HCT116 (cell line): ENCODE measurements at regions not wholly inside any gene's neighbourhood (a gene's known extent, or its start where the extent isn't known, plus 50 kb on each side); places are given as distances from the start of the nearest gene placed in this dataset.

ENCODE experiments used
- ATAC-seq: fragments of 200-7000 bp; cut with Tn5 transposase; 2 replicates; pipeline ENCODE4 v1.9.1; 2020; ENCODE audit warnings: mild to moderate bottlenecking, moderate library complexity
- BruUV-seq: library from RNA; stranded (reverse); fragments of 400-500 nt; replicated peaks from 2 replicates; lab custom pipeline; 2021; lab: Mats Ljungman, UMichigan
- CTCF ChIA-PET: fragments of 300-600 bp; sonication (Branson Sonifier 250); formaldehyde crosslinking; loops from one replicate; lab custom pipeline; 2021; ENCODE audit warnings: antibody characterized with exemption; lab: Charles Lee
- POLR2A ChIA-PET: fragments of 300-600, 350-600 bp; sonication (Branson Sonifier 250); formaldehyde crosslinking; loops from one replicate; lab custom pipeline; 2021; ENCODE audit warnings: antibody characterized with exemption; lab: Charles Lee
- RAD21 ChIA-PET, 2 experiments: fragments of 300-600 bp; sonication (Branson Sonifier 250); formaldehyde crosslinking; loops; one replicate each; lab custom pipeline; 2023; ENCODE audit warnings: low total read pairs in 2 of 2; ENCODE audit not compliant: uncharacterized antibody in 2 of 2, unreplicated experiment in 2 of 2, low non-redundant PET in 1 of 2; lab: Charles Lee
- DNase-seq: peaks from one replicate; pipeline ENCODE4 v3.0.0-alpha.2; 2010; ENCODE audit warnings: low read depth, low spot score
- H2AFZ ChIP-seq: fragments of 200-600 bp; shearing (Covaris generic), sonication (generic); 2 replicates; pipeline ENCODE4 v1.6.1; 2017; ENCODE audit warnings: low read depth, mixed run types, mixed read lengths, antibody characterized with exemption, low read length; ENCODE audit not compliant: poor library complexity, severe bottlenecking
- H3K27ac ChIP-seq: 2 replicates; pipeline ENCODE4 v1.5.1; 2012; ENCODE audit warnings: low read depth, low read length
- H3K27me3 ChIP-seq: fragments of 200-600 bp; sonication (generic); 2 replicates; pipeline ENCODE4 v1.6.1; 2016; ENCODE audit warnings: mixed run types, low read length, mixed read lengths; ENCODE audit not compliant: insufficient read depth
- H3K36me3 ChIP-seq, 2 experiments: fragments of 200-500 bp in 1 of 2; fragments of 200-600 bp in 1 of 2; sonication (Bioruptor generic) in 1 of 2; sonication (generic) in 1 of 2; 2 replicates each; pipeline versions ENCODE4 v1.5.1 to v1.6.1; 2014 to 2016; ENCODE audit warnings: low read length in 2 of 2, inconsistent platforms in 1 of 2, mixed read lengths in 1 of 2, mixed run types in 1 of 2; ENCODE audit not compliant: insufficient read depth in 2 of 2, control insufficient read depth in 1 of 2
- H3K4me1 ChIP-seq, 2 experiments: fragments of 200-600 bp in 1 of 2; sonication (generic) in 1 of 2; 2 replicates each; pipeline versions ENCODE4 v1.5.1 to v1.6.1; 2012 to 2017; ENCODE audit warnings: low read length in 2 of 2, inconsistent platforms in 1 of 2, mild to moderate bottlenecking in 1 of 2, mixed read lengths in 1 of 2, mixed run types in 1 of 2, moderate library complexity in 1 of 2; ENCODE audit not compliant: insufficient read depth in 2 of 2, control insufficient read depth in 1 of 2
- H3K4me2 ChIP-seq: fragments of 200-600 bp; sonication (generic); 2 replicates; pipeline ENCODE4 v1.6.1; 2017; ENCODE audit warnings: mixed run types, low read length, mixed read lengths
- H3K4me3 ChIP-seq, 2 experiments: fragments of 200-600 bp in 1 of 2; sonication (generic) in 1 of 2; replicated peaks in 1 of 2; 2 replicates each; pipeline ENCODE4 v1.5.1; 2011 to 2016; ENCODE audit warnings: low read length in 2 of 2, control low read depth in 1 of 2, low read depth in 1 of 2, mild to moderate bottlenecking in 1 of 2, mixed read lengths in 1 of 2, mixed run types in 1 of 2
- H3K79me2 ChIP-seq: fragments of 200-600 bp; sonication (generic); 2 replicates; pipeline ENCODE4 v1.6.1; 2017; ENCODE audit warnings: mild to moderate bottlenecking, mixed run types, low read length, moderate library complexity, mixed read lengths; ENCODE audit not compliant: insufficient read depth
- H3K9ac ChIP-seq: fragments of 200-600 bp; sonication (generic); 2 replicates; pipeline ENCODE4 v1.6.1; 2016; ENCODE audit warnings: low read length, mixed read lengths
- H3K9me2 ChIP-seq: fragments of 200-600 bp; sonication (generic), shearing (Covaris generic); 2 replicates; pipeline ENCODE4 v1.6.1; 2017; ENCODE audit warnings: mixed run types, mild to moderate bottlenecking, moderate library complexity; ENCODE audit not compliant: insufficient read depth
- H3K9me3 ChIP-seq, 2 experiments: fragments of 200-500 bp in 1 of 2; fragments of 200-600 bp in 1 of 2; sonication (Bioruptor generic) in 1 of 2; sonication (generic) in 1 of 2; 2 replicates each; pipeline ENCODE4 v1.6.1; 2014 to 2017; ENCODE audit warnings: low read length in 2 of 2, mixed read lengths in 2 of 2, inconsistent platforms in 1 of 2, low read depth in 1 of 2, mild to moderate bottlenecking in 1 of 2, mixed run types in 1 of 2, moderate library complexity in 1 of 2; ENCODE audit not compliant: control insufficient read depth in 1 of 2, insufficient read depth in 1 of 2
- H4K20me1 ChIP-seq: fragments of 200-600 bp; sonication (generic), shearing (Covaris generic); 2 replicates; pipeline ENCODE4 v1.6.1; 2017; ENCODE audit warnings: mixed run types, mild to moderate bottlenecking, moderate library complexity; ENCODE audit not compliant: insufficient read depth
- ATF3 ChIP-seq: IDR thresholded peaks from 2 replicates; pipeline ENCODE4 v1.6.1; 2012
- CEBPB ChIP-seq: IDR thresholded peaks from 2 replicates; pipeline ENCODE4 v1.6.1; 2012; ENCODE audit warnings: low read depth
- CTCF ChIP-seq, 3 experiments: fragments of 200-600 bp in 1 of 3; sonication (generic) in 1 of 3; IDR thresholded peaks in 2 of 3; conservative IDR thresholded peaks in 1 of 3; 2 replicates each; pipeline ENCODE4 v1.5.1; 2012 to 2017; ENCODE audit warnings: low read depth in 2 of 3, low read length in 2 of 3, antibody characterized with exemption in 1 of 3, borderline replicate concordance in 1 of 3, control low read depth in 1 of 3, mild to moderate bottlenecking in 1 of 3, mixed read lengths in 1 of 3, mixed run types in 1 of 3, moderate library complexity in 1 of 3; ENCODE audit not compliant: insufficient read depth in 1 of 3
- FOSL1 ChIP-seq: IDR thresholded peaks from 2 replicates; pipeline ENCODE4 v1.6.1; 2012; ENCODE audit warnings: low read depth
- JUND ChIP-seq: IDR thresholded peaks from 2 replicates; pipeline ENCODE4 v1.6.1; 2012
- MAX ChIP-seq: IDR thresholded peaks from 2 replicates; pipeline ENCODE4 v1.6.1; 2012
- POLR2AphosphoS5 ChIP-seq: IDR thresholded peaks from 2 replicates; pipeline ENCODE4 v1.6.1; 2011; ENCODE audit warnings: mild to moderate bottlenecking, low read depth, low read length, moderate library complexity
- RAD21 ChIP-seq: IDR thresholded peaks from 2 replicates; pipeline ENCODE4 v1.6.1; 2012; ENCODE audit warnings: low read depth, mild to moderate bottlenecking
- YY1 ChIP-seq: IDR thresholded peaks from 2 replicates; pipeline ENCODE4 v1.6.1; 2011; ENCODE audit warnings: low read length, low read depth, moderate library complexity, mild to moderate bottlenecking; ENCODE audit not compliant: insufficient replicate concordance; ENCODE audit errors: extremely low read depth
- ZBTB33 ChIP-seq: IDR thresholded peaks from 2 replicates; pipeline ENCODE4 v1.6.1; 2011; ENCODE audit warnings: mild to moderate bottlenecking, low read length, moderate library complexity; ENCODE audit not compliant: insufficient replicate concordance; ENCODE audit errors: extremely low read depth
- ZNF274 ChIP-seq: fragments of 200-500 bp; sonication (Bioruptor generic); IDR thresholded peaks from 2 replicates; pipeline ENCODE4 v1.6.1; 2014; ENCODE audit warnings: mild to moderate bottlenecking, low read depth, low read length, inconsistent platforms
- intact Hi-C: fragments of 100-400 bp; cut with micrococcal nuclease; formaldehyde crosslinking; loops from 2 replicates; pipeline ENCODE4 v1.10.0; 2022

- intact Hi-C loops: no loop called here
- H3K36me3 ChIP-seq: no peaks in the 10 kb centered on the region
- ChIA-PET CTCF (no interaction called here), RAD21 (no interaction called here), POLR2A (no interaction called here)
- ATAC-seq (no peak), DNase-seq (no peak)
- no peak overlapping the region for H3K9ac ChIP-seq
- no peak overlapping the region for H2AFZ ChIP-seq
- no peaks in the 10 kb centered on the region for H3K27me3 ChIP-seq
- H3K9me3 ChIP-seq: no peaks in the 10 kb centered on the region
- peaks cover 4% of the 10 kb centered on the region; the same call in 1 of the 2 replicates for H3K9me2 ChIP-seq
- TF ChIP-seq YY1 (no peak), MAX (no peak), CTCF (IDR thresholded peaks at IDR 0.05 in 2 of 3, conservative IDR thresholded peaks at IDR 0.05 in 1 of 3; ENCODE audit: borderline replicate concordance in 1 of 3, insufficient read depth in 1 of 3, low read depth in 2 of 3, low read length in 2 of 3) (no peak)
- no peak overlapping the region for H3K27ac ChIP-seq
- H3K4me1 ChIP-seq: peaks cover 3 to 6% of the 10 kb centered on the region in 2 experiments; a peak in 2 of 4 replicates
- BruUV-seq: no TSS peak
- H3K4me3 ChIP-seq: no peak overlapping the region
- H4K20me1 ChIP-seq: no peaks in the 10 kb centered on the region
- H3K79me2 ChIP-seq: no peaks in the 10 kb centered on the region
- H3K4me2 ChIP-seq: no peak overlapping the region
Observed at GRCh38 chr17:72282439-72283029, 161.7 kb downstream of the SOX9 start.

- Histone ChIP-seq H3K27me3 (no peaks in the 10 kb centered on the region), H3K4me2 (no peak overlapping the region), H3K4me1 (peaks cover 3 to 6% of the 10 kb centered on the region in 2 experiments; a peak in 2 of 4 replicates), H3K9ac (no peak overlapping the region), H4K20me1 (no peaks in the 10 kb centered on the region), H3K9me2 (peaks cover 4% of the 10 kb centered on the region; the same call in 1 of the 2 replicates), H2AFZ (no peak overlapping the region), H3K36me3 (no peaks in the 10 kb centered on the region), H3K9me3 (no peaks in the 10 kb centered on the region), H3K79me2 (no peaks in the 10 kb centered on the region), H3K27ac (no peak overlapping the region), H3K4me3 (no peak overlapping the region)
- ChIA-PET CTCF (no interaction called here), RAD21 (interaction anchor here in 1 of 2 experiments (1.5 kb wide), 1 partner anchor 12 kb away, joined by 3 read pairs; no protein-coding TSS in a partner anchor), POLR2A (interaction anchor here (1.7 kb wide), 1 partner anchor 13 kb away, joined by 4 read pairs; no protein-coding TSS in a partner anchor)
- no peak for ATAC-seq
- no peak for DNase-seq
- BruUV-seq: no TSS peak
- intact Hi-C loops: no loop called here
- TF ChIP-seq POLR2AphosphoS5: no peak
- no peak for TF ChIP-seq ZNF274
- TF ChIP-seq RAD21: no peak
- TF ChIP-seq ZBTB33: no peak
- TF ChIP-seq ATF3: no peak
- TF ChIP-seq CTCF (IDR thresholded peaks at IDR 0.05 in 2 of 3, conservative IDR thresholded peaks at IDR 0.05 in 1 of 3; ENCODE audit: borderline replicate concordance in 1 of 3, insufficient read depth in 1 of 3, low read depth in 2 of 3, low read length in 2 of 3): no peak
- no peak for TF ChIP-seq CEBPB
- no peak for TF ChIP-seq JUND
- TF ChIP-seq FOSL1: no peak
Observed at GRCh38 chr17:72284806-72285205, 164.0 kb downstream of the SOX9 start.
